NCI-H69 (cell line): ENCODE measurements at regions not wholly inside any gene's neighbourhood (a gene's known extent, or its start where the extent isn't known, plus 50 kb on each side); places are given as distances from the start of the nearest gene placed in this dataset.

Experiments used
- DNase-seq: peaks from one replicate; lab custom pipeline; 2025; lab: John Stamatoyannopoulos, UW

DNA sequence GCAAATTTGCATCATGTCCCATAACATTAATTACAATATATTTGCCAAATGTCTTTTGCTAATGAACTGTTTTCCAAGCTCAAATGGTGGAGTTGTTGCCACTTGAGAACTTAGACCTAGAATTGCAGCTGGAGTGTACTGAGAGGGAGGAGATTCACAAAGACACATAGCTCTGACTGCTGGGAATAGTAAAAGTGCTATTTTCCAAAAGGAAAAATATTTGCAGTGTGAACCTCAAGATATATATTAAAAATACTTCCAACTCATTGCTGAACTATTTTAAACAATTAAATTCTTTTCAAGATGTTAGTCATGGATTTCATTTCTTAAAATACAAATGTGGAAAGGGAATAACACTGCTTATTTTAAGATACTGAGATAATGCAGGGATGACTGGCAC is 666.8 kb upstream of the ARPP21 start:
- DNase-seq, result no peak

DNA sequence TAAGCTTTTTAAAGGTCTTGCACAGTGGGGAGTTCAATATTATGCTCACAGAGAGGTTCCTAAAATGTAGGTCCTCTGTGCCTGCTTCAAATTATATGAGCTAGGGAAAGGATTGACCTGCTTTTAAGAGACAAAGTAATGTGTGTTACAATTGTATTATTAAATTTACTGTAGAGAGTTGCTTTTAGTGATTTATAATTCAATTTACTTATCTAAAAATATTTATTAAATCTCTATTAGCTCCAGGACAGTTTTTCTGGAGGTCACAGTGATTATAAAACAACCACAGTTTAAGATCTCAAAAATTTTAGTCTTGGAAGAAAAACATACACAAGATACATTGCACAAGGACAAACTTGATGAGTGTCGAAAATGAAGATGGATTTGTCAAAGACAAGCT is 665.7 kb upstream of the ARPP21 start:
- no peak for DNase-seq

DNA sequence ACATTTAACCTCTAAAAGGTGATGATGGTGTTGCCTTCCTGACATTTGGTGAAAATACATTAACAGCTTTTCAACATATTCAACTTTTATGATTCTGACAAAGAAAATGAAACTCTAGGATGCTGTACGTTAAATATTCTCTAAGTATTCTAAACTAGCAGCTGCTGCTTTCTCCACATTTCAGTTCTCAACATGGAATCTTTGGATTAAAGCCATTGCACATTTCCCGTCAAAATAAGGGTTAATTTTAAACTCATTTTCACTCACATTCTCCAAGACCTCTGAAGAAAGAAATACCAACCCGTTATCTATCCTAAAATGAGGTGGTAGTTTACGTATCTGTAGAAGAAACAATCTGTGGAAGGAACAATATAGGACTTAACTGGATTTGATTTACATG is 655.7 kb upstream of the ARPP21 start:
- no peak for DNase-seq

DNA sequence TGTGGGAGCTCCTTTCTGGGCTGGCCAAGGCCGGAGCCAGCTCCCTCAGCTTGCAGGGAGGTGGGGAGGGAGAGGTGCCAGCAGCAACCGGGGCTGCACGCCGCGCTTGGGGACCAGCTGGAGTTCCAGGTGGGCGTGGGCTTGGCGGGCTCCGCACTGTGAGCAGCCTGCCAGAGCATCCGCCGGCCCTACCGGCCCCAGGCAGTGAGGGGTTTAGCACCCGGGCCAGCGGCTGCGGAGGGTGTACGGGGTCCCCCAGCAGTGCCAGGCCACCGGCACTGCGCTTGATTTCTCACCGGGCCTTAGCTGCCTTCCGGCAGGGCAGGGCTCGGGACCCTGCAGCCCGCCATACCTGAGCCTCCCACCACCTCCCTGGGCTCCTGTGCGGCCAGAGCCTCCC is 651.0 kb upstream of the ARPP21 start:
- no peak for DNase-seq

DNA sequence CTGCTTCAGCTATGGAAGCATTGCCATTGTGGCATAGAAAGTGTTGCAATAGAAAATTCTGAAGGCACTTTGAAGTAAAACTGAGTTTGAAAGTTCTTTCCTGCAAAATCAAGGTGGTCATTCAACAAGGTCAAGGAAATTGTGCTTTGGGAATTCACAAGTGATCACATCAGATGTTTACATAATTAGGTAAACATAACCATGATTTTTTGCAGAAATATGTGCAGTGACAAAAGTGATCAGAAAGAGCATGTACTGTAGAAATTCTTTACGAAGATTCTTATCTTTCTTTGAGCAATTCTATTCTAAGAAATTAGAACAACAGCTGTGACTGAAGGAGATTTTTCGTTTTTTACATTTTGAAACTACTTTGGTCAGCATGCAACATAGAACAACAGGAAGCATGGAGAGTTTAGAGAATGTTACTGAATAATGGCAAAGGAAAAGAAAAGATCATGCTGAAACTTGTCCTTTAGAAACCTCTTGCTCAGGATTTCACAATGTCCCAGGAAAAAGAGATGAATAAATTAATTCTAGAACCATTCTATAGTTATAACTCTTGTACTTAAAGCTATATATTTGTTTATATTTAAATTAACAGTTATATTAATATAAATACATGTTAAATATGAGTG is 643.4 kb upstream of the ARPP21 start:
- DNase-seq, result no peak

DNA sequence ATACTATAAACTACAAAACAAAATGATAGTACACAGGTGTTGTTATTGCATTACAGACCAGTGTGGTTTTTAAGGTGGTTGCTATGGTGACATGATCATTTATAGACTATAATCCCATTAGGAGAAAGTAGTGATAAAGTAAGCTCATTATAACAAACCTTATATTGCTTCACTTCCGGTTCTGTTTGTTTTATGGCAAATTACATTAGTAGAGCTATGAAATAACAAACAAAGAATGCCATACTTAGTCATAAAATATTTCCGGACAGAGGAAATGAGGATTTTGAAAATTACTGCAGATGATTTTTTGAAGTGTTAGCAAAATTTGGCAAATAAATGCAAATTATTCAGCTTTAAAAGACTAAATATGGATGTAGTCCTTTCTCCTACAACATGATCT is 640.4 kb upstream of the ARPP21 start:
- no peak for DNase-seq

DNA sequence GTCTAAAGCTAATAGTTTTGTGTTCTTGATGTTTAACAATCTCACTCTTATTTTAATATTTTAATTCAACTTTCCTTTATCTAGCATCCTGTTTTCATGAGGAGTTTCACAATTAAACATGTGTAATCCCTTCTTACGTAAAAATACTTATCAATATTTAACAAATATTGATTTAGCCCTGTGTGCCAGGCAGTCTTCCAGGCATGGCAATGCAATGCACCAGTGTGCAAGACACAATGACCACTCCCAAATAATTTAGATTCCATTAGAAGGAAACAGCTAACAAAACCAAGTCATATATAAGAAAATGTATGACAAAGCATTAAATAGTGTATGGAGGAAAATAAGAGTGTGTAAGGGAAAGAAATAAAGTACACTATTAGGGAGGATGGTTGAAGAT is 627.1 kb upstream of the ARPP21 start:
- DNase-seq, result no peak

DNA sequence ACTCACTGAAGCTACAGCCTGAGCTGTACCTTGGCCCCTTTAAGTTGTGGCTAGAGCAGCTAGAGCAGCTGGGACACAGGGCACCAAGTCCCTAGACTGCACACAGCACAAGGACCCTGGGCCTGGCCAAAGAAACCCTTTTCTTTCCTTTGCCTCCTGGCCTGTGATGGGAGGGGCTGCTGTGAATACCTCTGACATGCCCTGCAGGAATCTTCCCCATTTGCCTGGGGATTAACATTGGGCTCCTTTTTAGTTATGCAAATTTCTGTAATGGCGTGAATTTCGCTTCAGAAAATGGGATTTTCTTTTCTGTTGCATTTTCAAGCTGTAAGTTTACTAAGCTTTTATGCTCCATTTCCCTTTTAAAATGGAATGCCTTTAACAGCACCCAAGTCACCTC is 611.2 kb upstream of the ARPP21 start:
- DNase-seq, result no peak

DNA sequence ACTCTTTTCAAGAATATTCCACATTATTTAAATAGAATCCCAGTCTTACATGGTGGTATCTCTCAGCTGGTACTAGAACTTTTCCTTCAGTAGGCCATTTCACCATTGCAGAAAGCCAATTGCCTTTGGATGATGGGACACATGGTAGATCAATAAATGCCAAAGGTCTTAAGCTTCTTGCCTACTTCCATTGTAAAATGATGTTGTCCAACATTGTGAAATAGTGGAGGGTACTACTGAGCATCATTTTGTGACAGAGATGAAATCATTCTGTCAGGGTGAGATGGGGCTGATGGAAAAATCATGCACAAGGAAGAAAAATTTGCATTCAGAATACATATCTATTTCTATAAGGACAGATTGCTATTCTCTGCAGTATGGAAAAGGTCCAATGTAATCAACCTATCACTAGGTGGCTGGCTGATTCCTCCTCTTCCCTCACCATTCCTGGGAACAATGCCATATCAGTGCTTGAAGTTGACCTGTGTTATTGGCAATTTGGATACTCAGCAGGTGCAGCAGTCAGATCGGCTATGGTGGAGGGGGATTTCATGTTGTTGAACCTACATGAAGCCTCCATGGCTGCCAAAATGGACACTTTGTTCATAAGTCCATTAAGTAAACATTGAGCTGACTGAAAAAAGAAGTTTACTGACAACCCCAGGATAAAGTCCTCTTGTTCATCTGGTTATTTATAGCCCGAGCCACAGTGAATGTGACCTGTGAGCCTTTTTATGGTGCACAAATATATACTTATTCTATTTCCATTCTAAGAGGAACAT is 596.9 kb upstream of the ARPP21 start:
- no peak for DNase-seq

DNA sequence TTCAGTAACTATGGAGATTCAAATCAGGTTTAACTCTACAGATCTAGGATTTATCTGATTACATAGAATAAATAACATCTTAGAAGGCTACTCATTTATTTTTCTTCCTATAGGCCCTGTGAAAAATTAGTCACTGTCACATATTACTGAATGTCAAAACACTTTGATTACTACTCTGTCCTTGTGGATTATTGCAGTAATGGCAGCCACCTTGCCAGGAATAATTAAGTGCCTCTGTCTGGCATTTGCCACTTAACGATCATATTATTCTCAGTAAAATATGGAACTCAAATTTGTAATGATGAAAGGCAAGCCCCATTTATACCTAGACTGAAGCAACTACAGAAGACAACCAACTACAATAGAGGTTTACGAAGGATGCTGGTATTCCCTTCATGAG is 596.3 kb upstream of the ARPP21 start:
- no peak for DNase-seq

DNA sequence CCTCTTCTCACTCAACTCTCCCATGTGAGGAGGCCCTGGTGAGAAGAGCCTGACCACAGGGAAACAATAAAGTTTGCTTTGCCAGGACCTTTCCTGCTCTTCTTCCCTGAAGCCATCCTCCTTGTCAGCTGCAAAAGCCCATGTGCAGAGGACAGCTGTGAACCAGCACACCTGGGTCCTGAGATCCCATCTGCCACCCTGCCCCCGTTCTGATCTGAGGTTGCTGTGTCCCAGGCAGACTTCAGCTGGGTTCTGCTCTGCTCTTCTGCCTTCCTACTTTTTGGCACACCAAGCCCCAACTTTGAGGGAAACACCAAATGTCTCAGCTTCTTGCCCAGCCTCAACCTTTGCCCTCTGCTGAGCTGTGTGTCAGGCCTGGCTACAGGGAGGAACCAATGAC is 595.1 kb upstream of the ARPP21 start:
- DNase-seq, result no peak

DNA sequence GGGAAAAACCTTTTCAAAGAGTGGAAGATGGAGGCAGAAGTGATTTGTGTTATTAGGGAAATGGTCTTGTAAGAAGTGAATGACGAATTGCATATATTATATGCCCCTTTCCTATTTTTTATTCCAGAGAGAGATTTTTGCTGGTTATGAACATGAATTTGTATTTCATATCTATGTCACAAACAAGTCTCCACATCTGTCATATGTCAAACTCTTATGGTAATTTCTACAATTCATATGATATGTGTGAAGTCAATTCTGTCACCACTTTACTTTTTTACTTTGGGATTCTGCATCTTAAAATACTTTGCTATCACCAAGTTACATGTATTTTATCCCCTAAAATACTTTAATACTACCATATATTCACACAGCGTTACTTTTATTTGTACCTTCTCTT is 594.2 kb upstream of the ARPP21 start:
- DNase-seq, result no peak

DNA sequence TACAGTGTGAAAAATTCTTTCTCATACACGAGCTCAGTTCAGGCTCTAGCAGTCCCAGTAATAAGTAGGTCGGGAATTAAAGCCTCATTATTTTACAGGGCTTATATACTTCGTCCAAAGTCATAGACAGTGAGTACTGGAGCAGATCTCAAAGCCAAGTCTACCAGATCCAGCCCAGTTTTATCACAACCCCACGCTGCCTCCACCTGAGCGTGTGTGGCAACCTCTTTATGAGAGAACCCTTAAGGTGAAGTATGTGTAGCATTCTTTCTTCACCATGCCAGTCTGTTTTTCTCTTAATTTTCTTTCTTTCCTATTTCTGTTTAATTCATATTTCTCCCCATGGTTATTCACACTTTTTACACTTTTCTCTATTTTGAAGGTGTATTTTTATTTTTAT is 574.6 kb upstream of the ARPP21 start:
- DNase-seq, result no peak

DNA sequence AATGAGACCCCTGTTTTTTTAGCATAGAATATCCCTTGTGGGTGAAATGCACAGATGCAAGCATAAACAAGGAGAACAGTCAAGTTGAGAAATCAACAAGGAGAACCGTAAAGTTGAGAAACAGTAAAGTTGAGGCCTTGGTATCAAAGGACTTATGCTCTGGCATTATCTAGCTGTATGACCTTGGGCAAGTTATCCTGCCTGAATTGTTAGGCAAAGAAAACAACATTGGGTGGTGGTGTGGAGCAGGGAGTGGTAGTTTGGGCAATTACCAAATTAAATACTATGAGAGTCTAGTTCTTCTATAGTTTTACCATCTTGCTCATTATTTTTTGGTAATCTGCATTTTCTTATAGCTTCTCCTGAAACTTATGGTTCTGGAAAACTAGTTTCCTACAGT is 573.4 kb upstream of the ARPP21 start:
- DNase-seq, result no peak

DNA sequence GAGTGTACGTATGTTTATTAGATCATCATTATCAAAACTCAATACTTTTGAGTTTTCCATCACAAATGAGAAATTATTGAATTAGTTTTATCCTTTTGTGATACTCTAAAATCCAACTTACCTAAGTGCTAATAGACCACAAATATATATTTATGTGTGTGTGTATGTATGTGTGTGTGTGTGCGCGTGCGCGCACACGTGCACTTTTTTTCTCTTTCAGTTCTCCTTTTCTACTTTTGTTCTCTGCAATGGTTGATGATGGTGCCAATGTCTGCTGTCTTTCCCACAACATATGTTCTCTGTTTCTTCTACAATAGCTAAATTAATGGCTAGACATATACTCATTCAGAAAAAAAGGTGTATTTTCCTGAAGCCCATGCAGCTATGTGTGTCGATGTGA is 571.6 kb upstream of the ARPP21 start:
- DNase-seq, result no peak

DNA sequence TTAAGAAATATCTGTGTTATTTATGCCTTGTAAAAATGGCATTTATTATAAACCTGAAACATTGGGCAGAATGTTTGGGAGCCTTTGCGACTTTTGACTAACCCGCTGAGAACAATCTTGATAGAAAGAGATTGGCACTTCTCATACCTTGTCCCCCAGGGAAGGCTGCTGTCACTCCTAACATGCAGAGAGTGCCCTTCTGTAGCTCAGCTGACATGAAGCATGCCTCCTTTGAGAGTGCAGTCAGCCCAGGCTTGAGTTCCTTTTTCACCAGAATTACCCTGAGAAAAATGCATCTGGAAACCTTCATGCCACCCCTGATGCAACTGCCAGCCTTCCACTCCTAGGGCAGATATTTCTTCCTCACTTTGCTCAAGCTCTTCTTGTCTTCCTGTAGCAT is 569.2 kb upstream of the ARPP21 start:
- DNase-seq, result no peak

DNA sequence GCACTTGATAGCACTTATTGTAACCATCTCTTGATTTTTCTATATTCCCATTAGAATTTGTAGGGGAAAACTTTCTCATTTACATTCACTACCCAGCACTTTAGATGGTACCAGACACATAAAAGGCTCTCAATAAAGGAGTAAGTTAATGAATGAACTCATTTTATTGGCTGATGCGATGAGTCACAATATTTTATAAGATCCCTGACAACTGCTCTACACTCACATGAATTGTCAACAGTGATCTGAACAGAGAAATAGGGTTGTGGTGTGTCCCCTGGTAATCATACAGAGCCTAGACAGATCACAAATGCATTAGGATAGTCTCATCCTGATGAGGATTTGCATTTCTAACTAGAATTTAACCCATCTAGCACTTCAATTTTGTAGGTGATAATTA is 567.6 kb upstream of the ARPP21 start:
- no peak for DNase-seq

DNA sequence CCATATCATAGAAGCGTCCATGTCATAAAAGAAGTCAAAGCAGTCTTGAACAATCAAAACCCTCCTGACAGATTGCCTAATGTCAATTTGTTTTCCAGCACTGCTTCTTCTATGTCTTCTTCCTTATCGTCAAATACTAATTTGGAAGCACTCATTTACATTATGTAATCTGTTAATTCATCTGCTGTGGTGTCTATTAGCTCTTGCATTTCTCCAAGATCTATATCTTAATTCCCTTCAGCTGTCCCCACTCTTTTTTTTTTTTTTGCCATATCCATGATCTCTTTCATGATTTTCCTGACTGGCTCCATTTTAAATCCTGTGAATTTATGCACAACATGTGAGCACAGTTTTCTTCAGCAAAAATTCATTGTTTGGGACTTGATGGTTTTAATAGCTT is 560.5 kb upstream of the ARPP21 start:
- DNase-seq, result no peak

DNA sequence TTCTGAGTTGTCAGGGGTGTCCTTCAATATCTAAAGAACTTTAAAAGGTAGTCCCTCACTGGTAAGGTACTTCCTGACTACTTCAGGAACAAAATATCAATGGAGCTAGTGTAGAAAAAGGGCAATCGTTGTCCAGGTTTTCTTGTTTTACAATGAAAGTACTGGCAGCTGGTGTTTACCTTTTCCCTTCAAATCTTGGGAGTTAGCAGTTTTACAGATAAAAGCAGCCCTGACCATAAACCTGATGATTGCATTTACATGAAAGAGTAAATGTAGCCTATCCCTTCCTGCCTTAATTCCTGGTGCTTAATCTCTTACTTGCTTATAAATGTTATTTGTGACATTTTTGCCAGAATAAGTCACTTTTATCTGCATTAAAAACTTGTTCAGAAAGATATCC is 559.9 kb upstream of the ARPP21 start:
- DNase-seq, result no peak

DNA sequence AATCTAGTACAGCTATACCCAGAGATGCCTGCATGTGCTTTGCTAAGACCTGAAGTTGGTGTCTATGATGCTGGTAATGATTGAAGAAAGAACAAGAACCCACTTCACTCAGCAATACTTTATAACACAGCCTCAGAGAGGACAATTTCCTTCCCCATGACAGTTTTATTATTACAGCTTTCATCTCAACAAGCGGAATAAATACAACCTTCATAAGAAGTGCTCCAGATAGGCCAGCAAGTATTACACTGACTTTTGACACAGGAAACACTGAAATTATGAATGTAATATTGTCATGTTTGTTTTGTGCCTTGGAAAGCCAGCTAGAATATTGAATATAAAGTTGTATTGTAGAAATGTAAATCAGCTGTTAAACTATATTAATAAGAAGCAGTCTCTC is 557.4 kb upstream of the ARPP21 start:
- DNase-seq, result no peak

DNA sequence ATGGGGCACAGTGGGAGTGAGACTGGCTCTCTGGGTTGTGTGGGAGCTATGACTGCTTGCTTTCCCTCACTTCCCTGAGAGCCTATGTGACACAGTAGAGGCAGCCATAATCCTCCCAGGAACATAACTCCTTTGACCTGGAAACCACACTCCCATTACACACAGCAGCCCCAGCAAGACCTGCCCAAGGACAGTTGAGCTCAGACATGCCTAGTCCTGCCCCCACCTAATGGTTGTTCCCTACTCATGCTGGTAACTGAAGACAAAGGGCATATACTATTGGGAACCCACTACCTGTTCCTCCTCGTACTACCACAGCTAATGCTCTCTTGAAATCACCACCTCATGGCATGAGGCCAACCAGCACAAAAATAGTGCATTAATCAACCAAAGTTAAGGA is 550.4 kb upstream of the ARPP21 start:
- no peak for DNase-seq

DNA sequence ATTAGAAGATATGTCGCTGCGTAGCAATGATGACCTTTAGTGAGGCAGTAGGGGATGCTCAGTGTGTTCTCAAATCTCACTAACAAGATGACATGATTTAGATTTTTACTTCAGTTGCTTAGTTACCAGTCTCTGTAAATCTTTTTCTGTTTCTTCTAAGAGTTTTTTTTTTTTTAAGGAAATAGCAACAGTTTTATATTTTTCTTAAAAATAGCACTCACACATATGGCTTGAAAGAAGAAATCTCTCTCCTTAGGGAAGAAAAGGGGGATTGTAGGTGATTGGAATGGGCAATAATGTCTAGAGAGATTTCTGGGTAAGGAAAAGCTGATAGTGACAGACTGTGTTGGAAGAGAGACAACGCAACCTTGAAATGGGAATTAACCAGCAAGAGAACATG is 524.6 kb upstream of the ARPP21 start:
- no peak for DNase-seq

DNA sequence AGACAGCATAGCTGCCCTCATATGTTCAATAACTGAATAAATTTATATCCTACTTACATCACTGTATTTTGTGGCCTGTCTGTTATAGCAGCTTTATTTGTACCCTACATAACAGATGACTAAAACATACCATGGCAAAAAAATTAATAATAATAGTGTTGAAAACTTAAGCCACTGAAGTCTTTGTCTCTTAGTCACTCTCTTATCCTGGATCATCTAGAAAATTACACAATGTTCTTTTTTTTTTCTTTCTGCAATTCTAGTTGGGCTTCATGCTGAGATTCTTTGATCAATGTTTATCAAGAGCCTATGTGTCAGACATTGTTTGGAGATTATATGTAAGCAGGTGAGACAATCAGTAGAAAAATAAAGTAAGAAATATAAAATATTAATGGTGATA is 519.3 kb upstream of the ARPP21 start:
- no peak for DNase-seq

DNA sequence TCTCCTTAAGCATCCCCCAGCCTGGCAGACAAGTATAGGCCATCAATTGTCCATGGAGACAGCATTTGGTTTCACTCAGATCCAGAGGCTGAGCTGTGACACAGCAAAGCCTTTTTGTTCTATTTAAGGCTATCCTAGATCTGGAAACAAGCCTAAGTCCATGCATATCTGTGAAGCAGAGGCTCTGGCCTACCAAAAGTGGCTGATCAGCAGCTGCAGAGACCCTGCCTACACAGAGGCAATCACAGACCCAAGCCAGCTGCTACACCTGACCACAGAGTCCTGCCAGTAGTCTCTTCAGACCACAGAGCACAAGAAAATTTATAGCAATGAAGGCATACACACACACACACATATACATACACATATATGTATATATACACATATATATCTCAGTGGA is 501.7 kb upstream of the ARPP21 start:
- no peak for DNase-seq
